Skeletal muscle satellite cell (primary cell): ENCODE measurements at regions not wholly inside any gene's neighbourhood (a gene's known extent, or its start where the extent isn't known, plus 50 kb on each side); places are given as distances from the start of the nearest gene placed in this dataset.
"Not testable (repeated sequence)": the region's sequence is repeated elsewhere in the genome, so short reads cannot be mapped to it uniquely, and the experiment has no call there.

Source experiments
- H3K27me3 ChIP-seq: 2 replicates; pipeline ENCODE4 v1.7.0; 2013; ENCODE audit warnings: low read length; ENCODE audit not compliant: control insufficient read depth, insufficient read depth
- H3K36me3 ChIP-seq: 2 replicates; pipeline ENCODE4 v1.7.0; 2013; ENCODE audit warnings: mild to moderate bottlenecking, control low read depth, low read length; ENCODE audit not compliant: insufficient read depth
- H3K4me1 ChIP-seq: 2 replicates; pipeline ENCODE4 v1.7.0; 2013; ENCODE audit warnings: low read length; ENCODE audit not compliant: control insufficient read depth, insufficient read depth
- H3K4me2 ChIP-seq: 2 replicates; pipeline ENCODE4 v1.7.0; 2013; ENCODE audit warnings: mild to moderate bottlenecking, low read length
- H3K4me3 ChIP-seq: 2 replicates; pipeline ENCODE4 v1.7.0; 2013; ENCODE audit warnings: low read length
- H3K9ac ChIP-seq: 2 replicates; pipeline ENCODE4 v1.7.0; 2013; ENCODE audit warnings: mild to moderate bottlenecking, low read depth, low read length, moderate library complexity
- H3K9me3 ChIP-seq: replicated peaks from 2 replicates; pipeline ENCODE4 v1.7.0; 2013; ENCODE audit warnings: mild to moderate bottlenecking, control low read depth, low read length

- Histone ChIP-seq H3K4me2 (no peak overlapping the region), H3K4me3 (no peak overlapping the region), H3K36me3 (no peaks in the 10 kb centered on the region), H3K4me1 (no peaks in the 10 kb centered on the region), H3K9ac (no peak overlapping the region), H3K9me3 (no peaks in the 10 kb centered on the region), H3K27me3 (no peaks in the 10 kb centered on the region)
Measured at GRCh38 chr4:120236873-120237272, 170.2 kb upstream of the MAD2L1 start.

- no peaks in the 10 kb centered on the region for H3K4me1 ChIP-seq
- no peaks in the 10 kb centered on the region for H3K27me3 ChIP-seq
- H3K36me3 ChIP-seq, result no peaks in the 10 kb centered on the region
- no peak overlapping the region for H3K9ac ChIP-seq
- no peak overlapping the region for H3K4me3 ChIP-seq
- H3K9me3 ChIP-seq, result no peaks in the 10 kb centered on the region
- H3K4me2 ChIP-seq, result no peak overlapping the region
Measured at GRCh38 chr4:120232050-120232449, 165.4 kb upstream of the MAD2L1 start.

- no peaks in the 10 kb centered on the region for H3K9me3 ChIP-seq
Measured at GRCh38 chr4:120228086-120228485, 161.4 kb upstream of the MAD2L1 start.

GRCh38 chr4:120227554-120227953, 160.9 kb upstream of the MAD2L1 start:
- Histone ChIP-seq H3K27me3 (no peaks in the 10 kb centered on the region), H3K4me1 (no peaks in the 10 kb centered on the region), H3K9ac (no peak overlapping the region), H3K9me3 (no peaks in the 10 kb centered on the region), H3K4me3 (no peak overlapping the region), H3K36me3 (no peaks in the 10 kb centered on the region), H3K4me2 (no peak overlapping the region)

More at GRCh38 chr4:120228086-120228485, 161.4 kb upstream of the MAD2L1 start:
- Histone ChIP-seq H3K36me3 (no peaks in the 10 kb centered on the region), H3K27me3 (no peaks in the 10 kb centered on the region), H3K4me3 (no peak overlapping the region), H3K4me2 (no peak overlapping the region), H3K9ac (no peak overlapping the region), H3K4me1 (no peaks in the 10 kb centered on the region)

- Histone ChIP-seq H3K9ac (no peak overlapping the region), H3K9me3 (no peaks in the 10 kb centered on the region), H3K4me3 (no peak overlapping the region), H3K4me1 (no peaks in the 10 kb centered on the region), H3K36me3 (no peaks in the 10 kb centered on the region), H3K27me3 (no peaks in the 10 kb centered on the region), H3K4me2 (no peak overlapping the region)
Measured at GRCh38 chr4:120225527-120225926, 158.9 kb upstream of the MAD2L1 start.

GRCh38 chr4:120218981-120219380, 152.3 kb upstream of the MAD2L1 start:
- H3K9ac ChIP-seq, result no peak overlapping the region
- H3K9me3 ChIP-seq, result no peaks in the 10 kb centered on the region
- no peak overlapping the region for H3K4me2 ChIP-seq
- no peak overlapping the region for H3K4me3 ChIP-seq
- H3K36me3 ChIP-seq, result no peaks in the 10 kb centered on the region
- no peaks in the 10 kb centered on the region for H3K27me3 ChIP-seq
- no peaks in the 10 kb centered on the region for H3K4me1 ChIP-seq

GRCh38 chr4:120215350-120215749, 148.7 kb upstream of the MAD2L1 start:
- no peak overlapping the region for H3K4me3 ChIP-seq
- no peaks in the 10 kb centered on the region for H3K36me3 ChIP-seq
- no peaks in the 10 kb centered on the region for H3K9me3 ChIP-seq
- no peaks in the 10 kb centered on the region for H3K27me3 ChIP-seq
- no peak overlapping the region for H3K9ac ChIP-seq
- H3K4me1 ChIP-seq, result no peaks in the 10 kb centered on the region
- no peak overlapping the region for H3K4me2 ChIP-seq

- no peaks in the 10 kb centered on the region for H3K9me3 ChIP-seq
- H3K4me3 ChIP-seq, result no peak overlapping the region
- H3K9ac ChIP-seq, result no peak overlapping the region
- H3K36me3 ChIP-seq, result no peaks in the 10 kb centered on the region
- no peak overlapping the region for H3K4me2 ChIP-seq
- H3K4me1 ChIP-seq, result no peaks in the 10 kb centered on the region
- no peaks in the 10 kb centered on the region for H3K27me3 ChIP-seq
Measured at GRCh38 chr4:120211408-120212015, 144.9 kb upstream of the MAD2L1 start.

- Histone ChIP-seq H3K9ac (no peak overlapping the region), H3K9me3 (no peaks in the 10 kb centered on the region), H3K4me3 (no peak overlapping the region), H3K4me1 (no peaks in the 10 kb centered on the region), H3K27me3 (no peaks in the 10 kb centered on the region), H3K4me2 (no peak overlapping the region), H3K36me3 (no peaks in the 10 kb centered on the region)
Measured at GRCh38 chr4:120209706-120210105, 143.1 kb upstream of the MAD2L1 start.

GRCh38 chr4:120207021-120207420, 140.4 kb upstream of the MAD2L1 start:
- Histone ChIP-seq H3K4me3 (no peak overlapping the region), H3K36me3 (no peaks in the 10 kb centered on the region), H3K4me2 (no peak overlapping the region), H3K27me3 (no peaks in the 10 kb centered on the region), H3K9ac (no peak overlapping the region), H3K4me1 (no peaks in the 10 kb centered on the region), H3K9me3 (no peaks in the 10 kb centered on the region)

- Histone ChIP-seq H3K36me3 (no peaks in the 10 kb centered on the region), H3K9me3 (no peaks in the 10 kb centered on the region), H3K4me3 (no peak overlapping the region), H3K9ac (no peak overlapping the region), H3K4me1 (no peaks in the 10 kb centered on the region), H3K27me3 (no peaks in the 10 kb centered on the region), H3K4me2 (no peak overlapping the region)
Measured at GRCh38 chr4:120202222-120202621, 135.6 kb upstream of the MAD2L1 start.

- H3K9ac ChIP-seq, H3K9me3 ChIP-seq, H3K27me3 ChIP-seq, H3K36me3 ChIP-seq, H3K4me1 ChIP-seq, H3K4me2 ChIP-seq, H3K4me3 ChIP-seq: not testable (repeated sequence)
Measured at GRCh38 chr4:120200573-120201110, 134.0 kb upstream of the MAD2L1 start.
